Immature natural killer cell (primary cell): ENCODE measurements at regions not wholly inside any gene's neighbourhood (a gene's known extent, or its start where the extent isn't known, plus 50 kb on each side); places are given as distances from the start of the nearest gene placed in this dataset.

ENCODE experiments used
- DNase-seq, 3 donors: peaks; one replicate each; pipeline ENCODE4 v3.0.0; 2022; ENCODE audit warnings: mixed read lengths in 1 of 3
- H3K27ac Mint-ChIP-seq, 6 donors: one replicate each; pipeline ENCODE4 v1.8.0; 2020; ENCODE audit warnings: mixed read lengths in 6 of 6, mild to moderate bottlenecking in 5 of 6, inconsistent platforms in 4 of 6, moderate library complexity in 3 of 6
- H3K27me3 Mint-ChIP-seq, 3 donors: one replicate each; pipeline ENCODE4 v1.8.0; 2020 to 2021; ENCODE audit warnings: low read depth in 3 of 3, mild to moderate bottlenecking in 3 of 3, mixed read lengths in 3 of 3, moderate library complexity in 3 of 3, inconsistent platforms in 1 of 3
- H3K36me3 Mint-ChIP-seq, 3 donors: one replicate each; pipeline ENCODE4 v1.8.0; 2020; ENCODE audit warnings: mixed read lengths in 3 of 3, inconsistent platforms in 2 of 3, mild to moderate bottlenecking in 2 of 3
- H3K4me1 Mint-ChIP-seq, 2 donors: one replicate each; pipeline ENCODE4 v1.8.0; 2020; ENCODE audit warnings: inconsistent platforms in 2 of 2, mild to moderate bottlenecking in 2 of 2, mixed read lengths in 2 of 2, moderate library complexity in 1 of 2
- H3K4me3 Mint-ChIP-seq, 5 donors: one replicate each; pipeline ENCODE4 v1.8.0; 2020; ENCODE audit warnings: mild to moderate bottlenecking in 5 of 5, mixed read lengths in 5 of 5, inconsistent platforms in 3 of 5, moderate library complexity in 3 of 5
- H3K9me3 Mint-ChIP-seq, 6 donors: one replicate each; pipeline ENCODE4 v1.8.0; 2020; ENCODE audit warnings: mild to moderate bottlenecking in 6 of 6, mixed read lengths in 6 of 6, inconsistent platforms in 4 of 6, moderate library complexity in 3 of 6

GRCh38 chr6:139592011-139592410, 217.6 kb upstream of the CITED2 start:
- Mint-ChIP-seq H3K27me3 (peaks cover 0 to 5% (median 3%) of the 10 kb centered on the region in 3 donors), H3K4me3 (no peak overlapping the region), H3K27ac (no peak overlapping the region), H3K36me3 (no peaks in the 10 kb centered on the region), H3K4me1 (peaks cover 0 to 4% of the 10 kb centered on the region in 2 donors), H3K9me3 (no peaks in the 10 kb centered on the region)
- DNase-seq: no peak

DNA sequence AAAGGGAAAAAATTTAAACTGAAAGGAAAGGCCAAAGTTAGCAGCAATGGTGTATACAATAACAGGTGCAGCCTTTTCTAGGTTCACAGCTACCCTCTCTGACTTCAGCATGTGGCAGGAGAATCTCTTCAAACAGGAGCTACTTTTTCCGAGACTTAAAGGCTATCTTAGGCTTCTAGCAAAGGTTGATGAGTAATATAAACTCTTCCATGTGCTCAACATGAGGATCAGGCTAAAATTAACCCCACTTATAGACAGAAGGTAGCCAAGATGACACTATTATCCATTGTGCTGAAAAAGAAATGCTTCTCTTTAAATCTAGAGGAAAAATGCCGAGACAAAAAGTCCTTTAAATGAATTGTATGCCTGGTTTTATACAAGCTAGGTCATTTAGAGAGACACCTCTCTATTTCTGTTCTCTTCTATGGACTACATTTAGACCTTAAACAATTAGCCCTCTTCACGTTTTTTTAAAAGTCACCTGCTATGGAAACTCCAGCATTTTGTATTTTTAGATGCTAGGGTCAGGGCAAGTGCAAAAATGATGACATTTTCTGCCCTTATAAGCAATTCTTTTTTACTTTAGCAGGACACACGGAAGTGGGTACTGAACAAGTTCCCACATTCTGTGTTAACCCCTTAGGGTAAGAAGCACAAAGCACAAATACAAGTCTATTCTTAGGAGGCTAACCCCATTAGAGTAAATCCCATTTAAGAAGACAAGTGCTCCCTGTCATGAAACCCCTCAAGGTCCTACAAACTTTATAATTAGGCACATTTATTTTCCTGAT, 216.8 kb upstream of the CITED2 start:
- Mint-ChIP-seq H3K9me3 (no peaks in the 10 kb centered on the region), H3K36me3 (no peaks in the 10 kb centered on the region), H3K4me1 (peaks cover 0 to 4% of the 10 kb centered on the region in 2 donors), H3K27ac (no peak overlapping the region), H3K4me3 (no peak overlapping the region), H3K27me3 (peaks cover 0 to 5% (median 3%) of the 10 kb centered on the region in 3 donors)
- no peak for DNase-seq

- Mint-ChIP-seq H3K27me3 (peaks cover 0 to 5% (median 3%) of the 10 kb centered on the region in 3 donors), H3K4me1 (peaks cover 0 to 4% of the 10 kb centered on the region in 2 donors), H3K36me3 (no peaks in the 10 kb centered on the region), H3K27ac (no peak overlapping the region), H3K4me3 (no peak overlapping the region), H3K9me3 (no peaks in the 10 kb centered on the region)
- DNase-seq: no peak
Observed at GRCh38 chr6:139590206-139590605, 215.8 kb upstream of the CITED2 start.

- H3K27me3 Mint-ChIP-seq: peaks cover under 1 to 5% (median 3%) of the 10 kb centered on the region in 3 donors
- peaks cover 0 to 4% of the 10 kb centered on the region in 2 donors for H3K4me1 Mint-ChIP-seq
- H3K9me3 Mint-ChIP-seq: no peaks in the 10 kb centered on the region
- no peak overlapping the region for H3K27ac Mint-ChIP-seq
- no peak overlapping the region for H3K4me3 Mint-ChIP-seq
- H3K36me3 Mint-ChIP-seq: no peaks in the 10 kb centered on the region
- DNase-seq: no peak
Observed at GRCh38 chr6:139588734-139589593, 214.5 kb upstream of the CITED2 start.

DNA sequence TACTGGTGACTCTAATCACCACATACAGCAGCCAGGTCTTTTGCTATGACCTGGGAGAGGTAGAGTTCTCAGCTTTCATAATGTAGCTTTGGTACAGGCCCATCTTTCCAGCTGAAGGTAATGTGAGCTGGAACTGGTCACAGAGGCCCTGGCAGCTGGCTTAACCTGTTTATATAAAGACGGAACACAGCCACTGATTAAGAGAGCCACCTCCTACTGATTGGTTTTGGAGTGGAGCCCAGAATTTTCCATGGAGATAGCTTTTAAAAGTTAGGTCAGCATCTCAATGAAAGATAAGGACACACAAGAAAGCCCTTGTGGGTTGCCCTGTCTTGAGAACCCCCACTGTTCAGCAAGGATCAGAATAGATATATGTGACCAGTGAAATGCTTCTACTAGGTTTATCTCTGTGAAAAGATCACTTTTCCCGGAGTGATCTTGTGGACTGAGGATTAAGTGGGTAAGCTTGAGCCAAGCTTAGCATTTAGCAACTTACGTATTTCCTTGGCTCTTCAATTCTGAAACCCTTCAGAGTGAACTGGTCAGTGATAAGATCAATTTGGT, 213.7 kb upstream of the CITED2 start:
- no peaks in the 10 kb centered on the region for H3K36me3 Mint-ChIP-seq
- peaks cover 2 to 5% (median 3%) of the 10 kb centered on the region in 3 donors for H3K27me3 Mint-ChIP-seq
- H3K4me1 Mint-ChIP-seq: peaks cover 0 to 4% of the 10 kb centered on the region in 2 donors
- H3K4me3 Mint-ChIP-seq: no peak overlapping the region
- DNase-seq: no peak
- no peaks in the 10 kb centered on the region for H3K9me3 Mint-ChIP-seq
- no peak overlapping the region for H3K27ac Mint-ChIP-seq

- Mint-ChIP-seq H3K27me3 (peaks cover 2 to 5% (median 3%) of the 10 kb centered on the region in 3 donors), H3K9me3 (no peaks in the 10 kb centered on the region), H3K4me1 (peaks cover 0 to 4% of the 10 kb centered on the region in 2 donors), H3K4me3 (no peak overlapping the region), H3K27ac (no peak overlapping the region), H3K36me3 (no peaks in the 10 kb centered on the region)
- DNase-seq: no peak
Observed at GRCh38 chr6:139587469-139587868, 213.0 kb upstream of the CITED2 start.

GRCh38 chr6:139586273-139586672, 211.8 kb upstream of the CITED2 start:
- H3K27me3 Mint-ChIP-seq: peaks cover 2 to 3% (median 3%) of the 10 kb centered on the region in 3 donors
- DNase-seq: no peak
- no peaks in the 10 kb centered on the region for H3K9me3 Mint-ChIP-seq
- H3K36me3 Mint-ChIP-seq: no peaks in the 10 kb centered on the region
- no peak overlapping the region for H3K27ac Mint-ChIP-seq
- no peak overlapping the region for H3K4me3 Mint-ChIP-seq
- H3K4me1 Mint-ChIP-seq: no peaks in the 10 kb centered on the region

- peaks cover 0 to 6% (median 2%) of the 10 kb centered on the region in 3 donors for H3K27me3 Mint-ChIP-seq
Observed at GRCh38 chr6:139584599-139584998, 210.2 kb upstream of the CITED2 start.

GRCh38 chr6:139583420-139583819, 209.0 kb upstream of the CITED2 start:
- no peak overlapping the region for H3K27ac Mint-ChIP-seq
- no peak overlapping the region for H3K4me3 Mint-ChIP-seq
- peaks cover 0 to 4% (median 2%) of the 10 kb centered on the region in 3 donors for H3K27me3 Mint-ChIP-seq
- no peaks in the 10 kb centered on the region for H3K9me3 Mint-ChIP-seq
- DNase-seq: no peak
- no peaks in the 10 kb centered on the region for H3K4me1 Mint-ChIP-seq
- H3K36me3 Mint-ChIP-seq: no peaks in the 10 kb centered on the region

More at GRCh38 chr6:139584599-139584998, 210.2 kb upstream of the CITED2 start:
- H3K4me3 Mint-ChIP-seq: no peak overlapping the region
- H3K27ac Mint-ChIP-seq: no peak overlapping the region
- no peaks in the 10 kb centered on the region for H3K36me3 Mint-ChIP-seq
- DNase-seq: no peak
- H3K4me1 Mint-ChIP-seq: no peaks in the 10 kb centered on the region
- H3K9me3 Mint-ChIP-seq: no peaks in the 10 kb centered on the region

GRCh38 chr6:139582956-139583355, 208.5 kb upstream of the CITED2 start:
- DNase-seq: no peak
- no peak overlapping the region for H3K4me3 Mint-ChIP-seq
- H3K9me3 Mint-ChIP-seq: no peaks in the 10 kb centered on the region
- peaks cover 0 to 4% (median 2%) of the 10 kb centered on the region in 3 donors for H3K27me3 Mint-ChIP-seq
- no peaks in the 10 kb centered on the region for H3K4me1 Mint-ChIP-seq
- H3K36me3 Mint-ChIP-seq: no peaks in the 10 kb centered on the region
- H3K27ac Mint-ChIP-seq: no peak overlapping the region

DNA sequence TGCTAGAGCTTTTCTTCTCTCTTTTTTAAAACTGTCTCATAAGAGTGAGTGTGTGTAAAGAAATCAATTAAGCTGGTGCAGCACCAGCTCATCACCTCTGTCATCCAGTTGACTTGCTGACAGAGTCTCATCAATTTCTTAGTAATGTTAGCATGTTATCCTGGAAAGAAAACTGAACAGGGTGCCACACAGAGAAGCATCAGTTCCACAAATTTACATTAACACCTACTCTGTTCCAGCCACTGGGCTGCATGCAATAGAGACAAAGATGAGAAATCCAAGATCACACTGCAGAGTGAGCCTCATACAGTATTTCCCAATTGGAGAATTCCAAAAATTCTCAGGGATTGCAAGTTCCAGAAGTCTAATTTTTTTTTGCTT, 207.0 kb upstream of the CITED2 start:
- H3K36me3 Mint-ChIP-seq: no peaks in the 10 kb centered on the region
- no peak for DNase-seq
- no peak overlapping the region for H3K27ac Mint-ChIP-seq
- H3K9me3 Mint-ChIP-seq: no peaks in the 10 kb centered on the region
- H3K4me1 Mint-ChIP-seq: no peaks in the 10 kb centered on the region
- peaks cover 2 to 4% (median 2%) of the 10 kb centered on the region in 3 donors for H3K27me3 Mint-ChIP-seq
- no peak overlapping the region for H3K4me3 Mint-ChIP-seq

GRCh38 chr6:139580592-139581484, 206.4 kb upstream of the CITED2 start:
- no peak for DNase-seq
- no peaks in the 10 kb centered on the region for H3K36me3 Mint-ChIP-seq
- H3K27ac Mint-ChIP-seq: peak overlapping the region in 1 of 6 donors; percentile 13
- no peaks in the 10 kb centered on the region for H3K4me1 Mint-ChIP-seq
- no peaks in the 10 kb centered on the region for H3K9me3 Mint-ChIP-seq
- H3K4me3 Mint-ChIP-seq: no peak overlapping the region
- H3K27me3 Mint-ChIP-seq: peaks cover 2 to 4% (median 2%) of the 10 kb centered on the region in 3 donors
